ENCODE measurements at regions not wholly inside any gene's neighbourhood (a gene's known extent, or its start where the extent isn't known, plus 50 kb on each side); places are given as distances from the start of the nearest gene placed in this dataset.
"Not testable (repeated sequence)": the region's sequence is repeated elsewhere in the genome, so short reads cannot be mapped to it uniquely, and the experiment has no call there.

GRCh38 chr20:24418731-24419130, 50.7 kb upstream of the SYNDIG1 start:
- no peak for DNase-seq

- DNase-seq = no peak
Measured at GRCh38 chr20:24417485-24417884, 51.9 kb upstream of the SYNDIG1 start.

- DNase-seq = not testable (repeated sequence)
Measured at GRCh38 chr20:24415444-24415843, 54.0 kb upstream of the SYNDIG1 start.

- DNase-seq = no peak
Measured at GRCh38 chr20:24411834-24412216, 57.6 kb upstream of the SYNDIG1 start.

- no peak for DNase-seq
Measured at GRCh38 chr20:24411003-24411833, 58.2 kb upstream of the SYNDIG1 start.

GRCh38 chr20:24407151-24407550, 62.3 kb upstream of the SYNDIG1 start:
- no peak for DNase-seq

GRCh38 chr20:24406750-24407149, 62.7 kb upstream of the SYNDIG1 start:
- no peak for DNase-seq

- no peak for DNase-seq
Measured at GRCh38 chr20:24406251-24406650, 63.2 kb upstream of the SYNDIG1 start.

GRCh38 chr20:24405810-24406209, 63.6 kb upstream of the SYNDIG1 start:
- no peak for DNase-seq

- no peak for DNase-seq
Measured at GRCh38 chr20:24403406-24403805, 66.0 kb upstream of the SYNDIG1 start.

- DNase-seq = no peak
Measured at GRCh38 chr20:24402188-24402587, 67.2 kb upstream of the SYNDIG1 start.

GRCh38 chr20:24395151-24395550, 74.3 kb upstream of the SYNDIG1 start:
- no peak for DNase-seq

- no peak for DNase-seq
Measured at GRCh38 chr20:24393903-24394302, 75.5 kb upstream of the SYNDIG1 start.

- DNase-seq = no peak
Measured at GRCh38 chr20:24392612-24393011, 76.8 kb upstream of the SYNDIG1 start.

GRCh38 chr20:24389686-24390085, 79.7 kb upstream of the SYNDIG1 start:
- peak; percentile 31 to 32 for DNase-seq

GRCh38 chr20:24388828-24389380, 80.5 kb upstream of the SYNDIG1 start:
- DNase-seq = no peak

GRCh38 chr20:24385547-24385946, 83.9 kb upstream of the SYNDIG1 start:
- DNase-seq = no peak

- DNase-seq = no peak
Measured at GRCh38 chr20:24384865-24385264, 84.6 kb upstream of the SYNDIG1 start.

- DNase-seq = no peak
Measured at GRCh38 chr20:24382743-24383142, 86.7 kb upstream of the SYNDIG1 start.

- DNase-seq = no peak
Measured at GRCh38 chr20:24382331-24382730, 87.1 kb upstream of the SYNDIG1 start.

- DNase-seq = no peak
Measured at GRCh38 chr20:24381886-24382285, 87.5 kb upstream of the SYNDIG1 start.

- no peak for DNase-seq
Measured at GRCh38 chr20:24379484-24379927, 89.9 kb upstream of the SYNDIG1 start.

GRCh38 chr20:24378661-24379483, 90.6 kb upstream of the SYNDIG1 start:
- DNase-seq = no peak
